Psoas muscle (tissue), 7 donors: ENCODE measurements at regions not wholly inside any gene's neighbourhood (a gene's known extent, or its start where the extent isn't known, plus 50 kb on each side); places are given as distances from the start of the nearest gene placed in this dataset.
A peak's percentile ranks its signal among the peaks of the same experiment; 100 is the strongest.

ENCODE experiments used
- ATAC-seq, 4 donors: fragments of 200-7000 bp; cut with Tn5 transposase; one replicate each; pipeline ENCODE4 v1.9.1; 2020; ENCODE audit warnings: moderate library complexity in 3 of 4, mild to moderate bottlenecking in 2 of 4
- DNase-seq, 2 donors: peaks; one replicate each; pipeline ENCODE4 v3.0.0-alpha.2; 2020
- H3K27ac ChIP-seq: fragments of 200-600 bp; one replicate; pipeline ENCODE4 v1.8.0; 2022
- H3K27me3 ChIP-seq, 3 donors: fragments of 200-600 bp in 1 of 3; one replicate each; pipeline versions ENCODE4 v1.6.1 to v1.8.0; 2013 to 2022; ENCODE audit warnings: low read length in 2 of 3, mild to moderate bottlenecking in 2 of 3, moderate library complexity in 1 of 3; ENCODE audit not compliant: insufficient read depth in 3 of 3
- H3K36me3 ChIP-seq, 2 donors: fragments of 200-600 bp in 1 of 2; one replicate each; pipeline versions ENCODE4 v1.6.1 to v1.8.0; 2013 to 2022; ENCODE audit warnings: low read depth in 1 of 2, mild to moderate bottlenecking in 1 of 2, moderate library complexity in 1 of 2; ENCODE audit not compliant: insufficient read depth in 1 of 2
- H3K4me1 ChIP-seq: fragments of 200-600 bp; one replicate; pipeline ENCODE4 v1.8.0; 2022
- H3K4me3 ChIP-seq: fragments of 200-600 bp; one replicate; pipeline ENCODE4 v1.8.0; 2022; ENCODE audit warnings: mild to moderate bottlenecking
- H3K9me3 ChIP-seq: fragments of 200-600 bp; one replicate; pipeline ENCODE4 v1.8.0; 2022
- WGBS, 3 donors: extraction: QIAGEN DNeasy Blood & Tissue Kit; methylation state at CpG; one replicate each; pipeline versions ENCODE4 v1.1.6 to v1.1.7; 2013; 5-methylcytosine and 5-hydroxymethylcytosine counted together
- intact Hi-C, 2 donors: fragments of 100-400 bp; cut with DNase I; formaldehyde crosslinking; loops; one replicate each; pipeline versions ENCODE4 v1.11.0 to v1.14.2; 2022
- TF ChIP-seq, protein P1 (sequence below): fragments of 200-600 bp; IDR thresholded peaks from one replicate; pipeline ENCODE4 v1.8.0; 2022; ENCODE audit warnings: antibody characterized with exemption
- donor health status: healthy with polysubstance abuse.
- donor health status: DM: no; HTN: no; CAD: no; lungs with moderate emphysema.
- donor health status: Bipolar disorder and iron deficiency.
- donor health status: healthy.
- donor health status: DM: yes; HTN: yes; CAD: no.
- donor health status: DM: no; HTN: no; CAD: no.
- donor health status: DM: yes; HTN: yes; CAD: no.

DNA sequence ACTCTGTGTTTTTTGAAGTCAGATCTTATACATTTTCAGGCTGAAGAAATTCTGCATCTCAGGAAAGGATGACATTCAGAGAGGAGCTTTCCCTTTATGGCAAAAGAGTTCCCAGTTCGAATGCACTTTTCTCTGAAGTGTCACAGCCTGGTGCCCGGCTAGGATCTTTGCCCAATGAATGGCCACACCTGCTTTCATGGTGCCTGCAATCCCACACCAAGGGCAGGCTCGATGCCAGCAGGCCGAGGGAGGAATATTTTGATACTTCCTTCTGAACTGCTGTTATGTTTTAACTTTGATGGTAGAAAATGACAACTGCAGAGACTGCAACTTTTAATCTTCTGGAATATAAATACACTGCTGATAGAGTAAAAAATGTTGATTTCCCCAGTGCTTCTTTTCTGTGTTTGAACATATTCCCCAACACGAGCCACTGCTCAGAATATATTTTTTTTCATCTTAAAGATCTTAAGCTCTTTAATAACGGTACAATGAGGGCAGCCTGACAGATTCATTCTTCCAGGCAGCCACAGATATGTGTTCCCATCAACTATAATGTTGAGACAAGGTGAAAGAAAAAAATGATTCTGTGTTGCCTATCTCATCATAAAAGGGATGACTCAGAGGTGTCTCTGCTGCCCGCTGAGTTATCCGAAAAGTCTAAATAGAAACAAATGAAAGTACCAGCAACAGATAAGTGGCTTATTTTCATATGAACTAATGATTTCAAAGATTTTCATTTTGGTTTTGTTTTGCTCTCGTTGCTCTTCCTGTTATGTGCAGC lies 848.5 kb downstream of the DCDC2C start:
- WGBS, 3 donors: 44 to 61% (median 45%) methylated on average over 9 of the region's 9 CpGs
- intact Hi-C loops: no loop called here
- TF ChIP-seq, protein P1, sequence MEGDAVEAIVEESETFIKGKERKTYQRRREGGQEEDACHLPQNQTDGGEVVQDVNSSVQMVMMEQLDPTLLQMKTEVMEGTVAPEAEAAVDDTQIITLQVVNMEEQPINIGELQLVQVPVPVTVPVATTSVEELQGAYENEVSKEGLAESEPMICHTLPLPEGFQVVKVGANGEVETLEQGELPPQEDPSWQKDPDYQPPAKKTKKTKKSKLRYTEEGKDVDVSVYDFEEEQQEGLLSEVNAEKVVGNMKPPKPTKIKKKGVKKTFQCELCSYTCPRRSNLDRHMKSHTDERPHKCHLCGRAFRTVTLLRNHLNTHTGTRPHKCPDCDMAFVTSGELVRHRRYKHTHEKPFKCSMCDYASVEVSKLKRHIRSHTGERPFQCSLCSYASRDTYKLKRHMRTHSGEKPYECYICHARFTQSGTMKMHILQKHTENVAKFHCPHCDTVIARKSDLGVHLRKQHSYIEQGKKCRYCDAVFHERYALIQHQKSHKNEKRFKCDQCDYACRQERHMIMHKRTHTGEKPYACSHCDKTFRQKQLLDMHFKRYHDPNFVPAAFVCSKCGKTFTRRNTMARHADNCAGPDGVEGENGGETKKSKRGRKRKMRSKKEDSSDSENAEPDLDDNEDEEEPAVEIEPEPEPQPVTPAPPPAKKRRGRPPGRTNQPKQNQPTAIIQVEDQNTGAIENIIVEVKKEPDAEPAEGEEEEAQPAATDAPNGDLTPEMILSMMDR: no peak

DNA sequence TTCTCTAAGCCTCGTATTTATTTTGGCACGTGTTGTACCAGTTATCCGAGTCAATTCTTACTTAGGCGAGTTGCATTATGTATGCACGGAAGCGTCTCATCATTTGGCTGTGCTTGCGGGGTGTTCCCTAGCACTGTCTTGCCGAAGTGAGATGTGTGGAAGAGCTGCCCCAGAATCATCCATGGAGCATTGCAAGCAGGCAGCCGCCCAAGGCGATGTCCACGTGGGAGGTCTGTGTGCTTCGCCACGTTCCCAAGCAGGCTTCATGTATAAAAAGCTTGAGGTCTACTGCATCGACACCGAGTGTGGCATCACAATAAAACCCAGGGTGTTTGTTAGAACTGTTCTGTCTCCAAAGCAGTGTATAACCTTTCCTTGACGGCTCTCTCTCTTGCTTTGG lies 849.9 kb downstream of the DCDC2C start:
- Histone ChIP-seq H3K4me1 (no peaks in the 10 kb centered on the region), H3K27ac (no peak overlapping the region), H3K4me3 (no peak overlapping the region), H3K36me3 (no peaks in the 10 kb centered on the region), H3K27me3 (no peaks in the 10 kb centered on the region), H3K9me3 (no peaks in the 10 kb centered on the region)
- DNase-seq (no peak), ATAC-seq (peak in 1 of 4 donors; percentile 46)
- intact Hi-C loops: no loop called here
- TF ChIP-seq, protein P1: no peak
- WGBS, 3 donors: 26 to 32% (median 31%) methylated on average over 16 of the region's 16 CpGs

More for the DNA sequence above, 848.5 kb downstream of the DCDC2C start:
- Histone ChIP-seq H3K4me3 (no peak overlapping the region), H3K4me1 (no peaks in the 10 kb centered on the region), H3K9me3 (no peaks in the 10 kb centered on the region), H3K27ac (no peak overlapping the region), H3K27me3 (no peaks in the 10 kb centered on the region), H3K36me3 (no peaks in the 10 kb centered on the region)
- no peak for ATAC-seq
- DNase-seq: no peak

DNA sequence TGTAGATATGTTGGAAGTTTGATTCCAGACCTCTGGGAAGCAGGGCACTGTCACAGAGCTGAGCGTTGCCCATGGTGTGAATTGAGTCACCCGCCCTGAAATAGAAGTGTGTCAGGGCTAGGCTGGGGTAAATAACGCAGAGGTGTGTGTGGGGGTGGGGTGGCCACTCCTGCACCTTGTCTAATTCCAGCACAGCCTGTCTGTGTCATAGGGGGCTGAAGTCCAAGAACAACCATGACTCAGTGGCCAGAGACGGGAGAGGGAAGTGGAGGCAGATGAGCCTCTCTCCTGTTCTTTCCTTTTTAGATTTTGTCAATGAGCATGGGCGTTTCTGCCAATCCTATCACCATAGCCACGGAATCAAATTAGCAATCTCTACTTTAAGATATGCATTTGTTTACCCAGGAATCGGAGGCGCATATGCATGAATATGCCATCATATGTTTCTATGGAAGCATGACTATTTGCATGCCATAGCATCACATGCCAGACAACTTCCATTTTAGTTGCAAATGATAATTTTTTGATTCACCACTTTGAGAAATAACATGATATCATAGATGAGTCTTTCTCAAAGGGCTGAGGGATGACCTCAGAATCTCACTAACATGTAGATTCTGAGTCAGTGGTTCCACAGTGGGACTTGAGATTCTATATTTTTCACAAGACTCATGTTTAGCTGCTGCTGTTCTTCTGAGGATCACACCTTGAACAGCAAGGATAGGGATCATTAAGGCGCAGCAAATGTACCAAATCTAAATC lies 852.9 kb downstream of the DCDC2C start:
- intact Hi-C loops: no loop called here
- TF ChIP-seq, protein P1: no peak
- no peaks in the 10 kb centered on the region for H3K9me3 ChIP-seq
- no peaks in the 10 kb centered on the region for H3K4me1 ChIP-seq
- H3K27me3 ChIP-seq: no peaks in the 10 kb centered on the region
- DNase-seq: peak in 1 of 2 donors; percentile 12
- H3K36me3 ChIP-seq: no peaks in the 10 kb centered on the region
- no peak overlapping the region for H3K4me3 ChIP-seq
- peak in 3 of 4 donors; percentile 48 to 97 (median 68) for ATAC-seq
- WGBS, 3 donors: 71 to 76% (median 76%) methylated on average over 9 of the region's 9 CpGs
- no peak overlapping the region for H3K27ac ChIP-seq

DNA sequence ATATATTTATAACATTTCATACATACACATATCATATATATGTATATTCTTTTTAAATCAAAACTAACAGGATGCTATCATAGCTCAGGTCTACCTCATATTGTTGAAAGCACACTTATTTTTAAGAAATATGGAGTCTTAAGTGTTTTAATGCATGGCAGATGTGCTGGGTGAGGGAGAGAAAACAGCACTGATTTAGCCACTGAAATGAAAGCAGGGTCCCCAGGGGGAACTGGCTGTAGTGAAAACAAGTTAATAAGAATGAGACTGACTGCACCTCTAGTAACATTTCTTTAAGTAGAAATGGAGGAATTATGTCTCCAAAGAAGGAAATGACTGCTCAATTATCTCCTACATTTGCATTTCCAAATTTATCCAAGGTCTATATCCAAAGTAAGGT lies 857.8 kb downstream of the DCDC2C start:
- Histone ChIP-seq H3K27ac (no peak overlapping the region), H3K4me1 (no peaks in the 10 kb centered on the region), H3K36me3 (no peaks in the 10 kb centered on the region), H3K9me3 (no peaks in the 10 kb centered on the region), H3K4me3 (no peak overlapping the region), H3K27me3 (no peaks in the 10 kb centered on the region)
- intact Hi-C loops: no loop called here
- TF ChIP-seq, protein P1: no peak
- DNase-seq (no peak), ATAC-seq (no peak)
